Activated CD4-positive, CD25-positive, alpha-beta regulatory T cell treated with anti-CD3 and anti-CD28 coated beads, Interleukin-2, amount 50 U/mL, for 72 hours (primary cell): ENCODE measurements at regions not wholly inside any gene's neighbourhood (a gene's known extent, or its start where the extent isn't known, plus 50 kb on each side); places are given as distances from the start of the nearest gene placed in this dataset.

Experiments used
- DNase-seq: peaks from one replicate; pipeline ENCODE4 v3.0.0; 2021

DNA sequence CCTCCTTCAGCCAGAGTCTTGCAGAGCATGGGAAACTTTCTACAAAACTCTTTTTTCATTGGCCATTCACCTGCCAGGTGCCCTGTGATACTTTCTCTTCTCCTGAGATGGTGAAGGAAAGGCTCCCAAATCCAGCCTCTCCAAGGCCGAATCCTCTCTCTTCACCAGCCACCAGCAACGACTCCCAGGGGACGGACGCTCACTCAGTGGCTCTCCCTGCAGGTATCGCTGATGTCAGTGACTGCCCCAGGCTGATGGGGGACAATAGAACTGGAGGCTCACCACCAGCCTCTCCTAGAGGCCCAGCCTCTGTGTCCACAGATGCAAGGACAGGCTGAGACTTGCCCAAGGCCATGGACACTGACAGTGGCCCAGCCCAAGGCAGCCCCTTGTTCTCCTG, 204.1 kb downstream of the BCL11B start:
- DNase-seq = no peak

DNA sequence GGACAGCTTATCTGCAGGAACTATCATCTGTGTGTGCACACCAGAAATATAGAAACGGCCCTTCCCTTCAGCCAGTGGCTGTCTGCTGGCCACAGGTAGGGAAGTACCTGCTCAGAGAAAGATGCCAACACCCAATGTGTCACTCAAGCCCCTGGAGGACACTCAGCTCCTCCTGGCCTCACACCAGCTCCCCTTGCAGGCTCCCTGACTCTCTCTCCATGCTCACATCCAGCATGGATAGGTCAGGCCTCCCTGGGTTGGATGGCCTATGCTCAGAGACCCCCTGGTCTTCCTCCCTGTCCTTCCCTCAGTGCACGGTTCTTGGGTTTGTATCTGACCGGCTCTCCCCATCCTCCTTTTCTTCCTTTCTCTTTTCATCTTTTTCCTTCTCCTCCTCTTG, 202.1 kb downstream of the BCL11B start:
- DNase-seq = no peak

DNA sequence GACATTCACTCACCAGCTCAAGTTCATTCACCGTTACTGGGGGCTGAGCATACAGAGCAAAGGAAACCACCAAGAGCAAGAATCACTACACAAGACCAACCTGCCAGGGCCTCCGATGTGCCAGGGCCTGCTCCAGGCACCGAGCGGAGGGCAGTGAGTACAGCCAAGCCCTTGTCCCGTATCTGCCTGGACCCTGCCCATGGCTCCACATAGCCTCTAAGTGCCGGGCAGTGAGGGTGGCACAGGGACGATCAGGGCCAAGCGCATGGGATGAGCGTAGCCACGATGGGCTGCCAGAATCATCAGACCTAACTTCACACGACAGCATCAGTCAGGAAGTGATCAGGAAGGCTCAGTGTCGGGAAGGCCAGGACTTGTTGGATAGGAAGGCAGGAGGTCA, 199.6 kb downstream of the BCL11B start:
- no peak for DNase-seq

DNA sequence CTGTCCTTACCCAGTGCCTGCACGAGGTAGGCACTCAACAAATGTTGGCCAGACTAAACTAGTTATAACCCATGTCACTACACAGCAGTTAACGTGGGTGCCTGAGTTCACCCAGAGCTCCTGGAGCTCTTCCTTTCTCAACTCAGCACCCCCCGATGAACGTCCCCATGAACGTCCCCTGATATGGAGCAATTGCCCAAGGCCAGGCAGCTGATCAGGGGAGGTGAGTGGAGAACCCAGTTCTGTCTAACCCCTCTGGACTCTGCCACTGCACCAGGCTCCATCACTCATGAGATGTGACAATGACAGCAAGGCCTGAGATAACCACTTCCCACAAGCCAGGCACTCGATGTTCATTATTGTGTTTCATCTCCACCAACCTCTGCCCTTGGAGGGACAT, 199.0 kb downstream of the BCL11B start:
- no peak for DNase-seq

DNA sequence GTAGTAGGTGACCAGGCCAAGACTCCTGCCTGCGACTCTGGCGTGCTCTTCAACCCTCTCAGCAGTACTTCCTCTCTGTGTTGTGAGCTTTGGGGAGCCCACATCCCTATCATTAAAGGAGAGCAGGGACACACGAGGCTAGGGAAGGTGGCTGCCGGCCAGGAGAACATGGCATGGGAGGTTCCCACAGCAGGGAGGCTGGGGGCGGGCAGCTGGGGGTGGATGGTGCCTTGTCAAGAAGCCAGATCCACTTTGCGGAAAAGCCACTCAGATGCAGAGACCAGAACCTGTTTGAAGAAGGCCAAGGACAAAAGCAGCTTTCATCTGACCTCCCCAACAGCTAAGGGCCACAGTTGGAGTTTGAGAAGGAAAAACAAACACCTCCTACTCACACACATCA, 198.6 kb downstream of the BCL11B start:
- DNase-seq = no peak

DNA sequence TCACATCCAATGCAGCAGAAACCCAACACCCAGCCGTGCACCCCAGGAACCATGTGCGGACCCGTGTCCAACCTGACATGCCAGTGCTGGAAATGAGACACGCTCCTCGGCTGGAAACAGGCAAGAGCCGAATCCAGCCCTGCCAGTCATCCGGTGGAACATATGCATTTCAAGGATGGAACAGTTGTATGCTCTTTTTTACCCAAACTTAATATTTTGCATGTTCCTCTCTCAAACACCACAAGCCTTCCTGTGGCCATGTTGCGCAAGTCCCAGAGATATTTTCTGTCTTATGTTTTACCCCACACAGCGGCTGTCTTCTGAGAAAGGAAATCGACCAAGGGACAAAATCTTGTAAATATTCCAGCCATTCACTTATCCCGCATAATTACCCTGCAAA, 196.9 kb downstream of the BCL11B start:
- no peak for DNase-seq

DNA sequence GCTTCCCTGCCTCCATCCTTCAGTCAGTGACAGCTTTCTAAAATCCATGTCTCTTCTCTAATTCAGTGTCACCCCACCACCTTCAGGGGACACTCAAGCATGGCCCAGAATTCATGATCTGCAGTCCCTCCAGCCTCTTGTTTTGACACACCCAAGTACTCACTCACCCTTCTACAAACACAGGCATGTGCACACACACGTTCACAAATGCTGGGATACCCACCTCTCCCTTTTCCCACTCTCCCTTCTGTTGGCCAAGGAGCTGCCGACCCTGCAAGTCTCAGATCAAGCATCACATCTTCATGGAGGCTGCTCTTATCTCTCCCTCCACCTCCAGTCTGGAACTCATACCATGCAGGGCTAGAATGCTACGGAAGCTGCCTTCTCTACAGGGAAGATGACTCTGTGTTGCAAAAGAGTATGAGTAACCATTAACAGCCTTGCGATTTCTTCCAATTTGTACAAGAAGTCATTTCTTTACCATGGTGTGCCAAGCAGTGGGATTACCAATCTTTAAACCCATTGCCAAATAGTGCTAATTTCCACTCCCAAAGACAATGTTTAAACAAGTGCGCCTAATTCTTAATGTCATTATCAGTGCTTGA, 196.1 kb downstream of the BCL11B start:
- DNase-seq = no peak

DNA sequence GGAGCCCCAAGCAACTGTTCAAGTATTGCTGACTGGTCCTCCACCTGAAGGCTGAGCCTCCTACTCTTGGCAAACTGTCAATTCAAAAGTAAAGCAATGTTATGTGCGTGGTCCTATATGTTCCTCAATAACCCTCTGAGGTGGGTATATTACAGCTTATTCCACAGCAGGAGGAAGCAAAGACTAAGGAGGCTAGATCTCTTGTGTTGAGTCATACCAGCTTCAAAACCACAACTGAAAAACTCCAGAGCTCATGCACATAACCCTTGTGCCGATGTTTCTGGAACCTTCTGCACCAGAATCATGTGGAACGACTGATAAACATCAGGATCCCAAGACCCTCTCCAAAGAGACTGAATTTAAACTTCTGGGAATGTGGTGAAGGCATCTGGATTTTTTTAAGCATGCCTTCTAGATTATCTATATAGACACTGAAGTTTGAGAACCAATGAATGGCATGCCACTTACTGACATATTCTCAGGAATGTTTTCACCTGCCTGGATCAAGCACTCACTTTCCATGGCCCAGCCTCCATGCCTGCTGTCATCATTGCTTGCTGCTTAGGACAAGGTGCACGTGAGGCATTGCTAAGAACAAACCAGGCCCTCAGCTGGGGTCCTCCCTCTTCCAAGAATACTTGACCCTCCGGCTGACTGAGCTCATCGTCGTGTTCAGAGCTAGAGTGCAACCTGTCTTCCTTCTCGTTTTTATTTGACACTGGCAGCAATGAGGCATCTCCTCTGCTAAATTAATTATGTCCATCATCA, 194.7 kb downstream of the BCL11B start:
- DNase-seq = no peak

DNA sequence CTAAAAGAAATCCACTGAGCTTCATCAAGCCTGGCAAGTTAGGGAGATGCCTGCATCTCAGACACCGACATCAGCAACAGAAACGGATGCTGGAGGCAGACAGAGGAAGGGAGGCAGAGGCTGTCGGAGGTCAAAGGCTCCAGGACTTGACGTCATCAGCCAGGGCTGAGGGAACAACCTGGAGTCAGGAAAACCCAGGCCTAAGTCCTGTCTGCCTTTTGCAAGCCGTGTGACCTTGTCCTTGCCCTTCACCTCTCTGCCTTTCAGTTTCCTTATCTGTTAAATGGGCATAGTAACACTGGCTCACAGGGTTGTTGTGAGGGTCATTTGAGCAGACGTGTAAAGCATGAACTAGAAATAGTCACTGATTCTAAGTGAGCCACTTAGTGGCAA, 194.2 kb downstream of the BCL11B start:
- no peak for DNase-seq

DNA sequence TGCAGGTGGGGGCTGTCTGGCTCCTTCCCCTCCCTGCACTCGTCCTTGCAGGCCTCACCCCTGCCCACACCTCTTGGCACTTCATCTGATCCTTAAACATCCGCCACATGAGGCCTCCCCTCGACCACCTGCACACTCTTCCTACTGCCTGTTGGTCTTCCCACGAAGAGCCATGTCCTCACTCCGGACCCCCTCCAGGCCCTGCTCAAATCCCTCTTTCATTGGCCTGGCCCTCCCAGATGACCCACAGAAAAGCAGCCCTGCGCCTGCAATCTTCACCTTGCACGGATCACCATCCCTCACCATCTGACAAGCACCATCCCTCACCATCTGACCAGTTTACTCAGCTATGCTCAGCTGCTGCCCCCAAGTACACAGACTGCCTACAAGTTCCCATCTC, 193.6 kb downstream of the BCL11B start:
- no peak for DNase-seq

DNA sequence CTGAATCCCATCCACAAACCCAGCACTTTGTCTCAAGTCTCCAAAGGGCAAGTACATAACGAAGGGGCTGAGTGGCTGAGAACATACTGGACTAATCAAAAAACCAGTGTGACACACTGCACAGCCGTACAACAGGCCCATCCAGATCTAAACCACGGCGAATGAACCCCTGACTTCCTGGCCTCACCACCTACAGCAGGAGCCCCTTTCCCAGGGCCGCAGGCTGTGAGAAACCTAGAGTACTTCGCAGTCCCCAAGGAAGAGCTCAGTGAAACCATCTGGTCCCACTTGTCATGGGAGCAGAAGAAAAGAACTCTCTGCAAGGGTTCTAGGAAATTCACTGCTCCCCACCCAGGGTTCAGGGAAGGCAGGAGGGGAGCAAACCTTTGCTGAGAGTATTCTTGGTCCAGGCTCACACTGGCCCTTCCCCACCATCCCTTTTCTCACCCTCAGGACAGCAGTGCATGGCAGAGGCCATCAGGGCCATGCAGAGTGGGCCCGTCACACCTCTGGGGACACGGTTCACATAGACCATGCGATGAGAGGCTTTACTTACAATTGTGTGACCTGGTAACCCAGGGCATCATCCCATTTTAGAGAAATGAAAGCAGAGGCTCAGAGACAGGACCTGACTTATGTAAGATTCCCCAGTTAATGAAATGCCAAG, 192.8 kb downstream of the BCL11B start:
- DNase-seq = no peak

DNA sequence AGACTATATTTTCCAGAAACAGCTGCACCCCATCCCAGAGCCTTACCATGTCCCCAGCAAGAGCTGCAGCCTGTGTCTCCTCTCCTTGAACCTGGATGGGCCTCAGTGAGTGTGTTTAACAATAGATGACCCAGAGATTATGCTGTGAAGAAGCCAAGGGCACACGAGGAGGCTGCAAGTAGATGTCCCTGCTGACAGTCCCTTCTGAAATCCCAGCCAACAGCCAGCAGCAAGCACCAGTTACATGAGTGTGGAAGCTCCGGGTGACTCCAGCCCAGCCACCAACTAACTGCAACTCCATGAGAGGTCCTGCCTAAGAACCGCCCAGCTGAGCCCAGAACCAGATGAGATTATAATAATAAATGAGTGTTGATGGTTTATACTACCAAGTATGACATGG, 191.7 kb downstream of the BCL11B start:
- no peak for DNase-seq

DNA sequence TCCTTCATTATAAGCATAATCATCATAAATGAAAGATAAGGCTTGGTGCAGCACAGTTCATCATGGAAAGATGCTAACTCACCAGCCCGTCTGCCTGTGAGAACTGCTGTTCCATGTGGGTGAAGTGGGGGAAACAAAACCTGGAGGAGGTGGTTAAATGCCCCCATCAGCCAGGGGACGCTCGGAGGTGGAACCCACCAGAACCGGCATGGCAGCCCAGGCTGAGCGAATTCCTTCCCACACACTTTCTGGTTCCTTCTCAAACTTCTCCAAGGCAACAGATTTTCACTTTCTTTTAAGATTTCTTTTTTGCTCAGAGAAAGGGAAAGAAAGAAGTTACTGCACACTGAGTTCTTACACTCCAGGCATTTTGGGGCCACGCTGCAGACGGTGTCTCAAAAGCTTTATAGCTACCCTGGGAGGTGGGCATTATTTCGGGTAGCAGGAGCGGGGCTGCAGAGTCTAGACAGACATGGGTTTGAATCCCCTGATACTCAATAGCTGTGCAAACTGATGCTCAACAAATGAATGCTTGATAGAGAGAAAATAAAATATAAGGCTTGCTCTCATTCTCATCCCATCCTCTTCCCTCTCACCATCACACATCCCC, 190.7 kb downstream of the BCL11B start:
- DNase-seq = no peak

DNA sequence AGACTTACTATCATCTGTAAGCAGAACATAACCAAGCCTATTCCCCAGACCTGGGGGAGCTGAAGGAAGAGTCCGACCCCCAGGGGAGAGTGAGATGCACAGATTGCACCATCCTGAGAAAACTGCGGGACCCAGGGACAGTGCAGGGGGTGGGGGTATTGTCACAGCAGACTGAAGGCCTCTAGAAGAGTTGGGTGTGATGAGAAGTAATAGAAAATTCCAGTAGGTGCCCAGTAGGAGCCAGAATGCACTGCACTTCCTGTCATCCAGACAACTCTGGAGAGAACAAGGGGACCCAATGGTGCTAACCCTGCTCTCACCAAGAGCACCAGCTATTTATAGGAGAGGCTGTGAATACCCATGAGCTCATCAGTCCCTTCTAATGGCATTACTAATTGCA, 190.1 kb downstream of the BCL11B start:
- no peak for DNase-seq

DNA sequence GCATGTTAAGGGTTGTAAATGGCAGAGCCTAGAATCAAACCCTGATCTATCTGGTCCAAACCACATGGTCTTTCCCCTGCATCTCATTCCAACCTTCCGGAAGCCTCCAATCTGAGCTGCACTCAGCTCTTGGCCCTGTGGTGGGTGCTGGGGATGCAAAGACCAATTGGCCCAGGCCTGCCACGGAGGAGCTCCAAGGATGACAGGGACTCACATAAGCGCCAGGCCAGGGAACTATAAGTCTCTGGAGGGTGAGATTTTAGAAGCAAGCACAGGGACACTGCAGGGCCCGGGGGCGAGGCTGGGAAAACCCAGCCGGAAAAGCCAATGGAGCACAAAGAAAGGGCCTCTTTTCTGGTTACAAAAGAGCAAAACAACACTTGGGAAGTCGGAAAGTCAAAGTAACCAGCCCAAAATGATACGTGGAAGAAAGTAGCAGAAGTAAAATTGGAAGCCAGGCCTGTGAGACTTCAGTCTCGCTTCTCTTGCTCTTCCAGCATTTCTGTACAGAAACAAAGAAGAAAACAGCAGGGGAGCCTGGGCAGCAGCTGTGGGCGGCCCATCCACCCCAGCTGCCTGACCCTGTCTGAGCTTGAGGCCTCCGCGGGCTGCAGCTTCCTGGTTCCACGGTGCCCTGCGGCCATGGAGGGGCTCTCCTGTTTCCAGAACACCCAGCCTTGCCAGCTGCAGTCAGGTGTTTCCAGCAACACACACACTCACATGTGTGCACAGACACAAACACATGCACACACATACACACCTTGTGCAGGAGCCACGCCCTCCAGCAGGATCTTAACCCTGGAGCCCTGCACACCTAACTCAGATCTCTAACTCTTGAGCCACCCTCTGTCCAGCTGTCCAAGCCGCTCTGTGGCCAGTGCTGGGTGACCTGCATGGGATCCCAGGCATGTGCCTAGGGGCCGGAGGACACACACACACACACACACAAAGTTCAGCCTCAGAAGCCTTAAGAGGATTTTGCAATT, 178.2 kb downstream of the BCL11B start:
- no peak for DNase-seq

DNA sequence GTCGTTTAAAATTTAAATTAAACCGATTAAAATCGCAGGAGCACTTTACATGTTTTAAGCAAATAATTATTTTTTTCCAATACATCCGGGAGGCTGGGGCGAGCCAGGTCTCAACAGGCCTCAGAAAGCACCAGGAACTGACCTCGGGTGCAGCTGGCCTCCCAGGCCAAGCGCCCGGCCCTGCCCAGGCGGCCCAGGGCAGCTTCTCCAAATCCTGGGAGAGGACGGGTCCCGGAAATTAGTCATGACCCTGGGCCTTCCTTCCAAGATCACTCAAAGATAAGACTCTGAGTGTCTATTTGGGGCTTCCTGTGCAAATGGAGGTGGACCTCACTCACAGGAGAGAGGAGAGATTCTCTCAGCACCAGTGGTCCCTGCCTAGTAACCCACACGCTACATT, 177.1 kb downstream of the BCL11B start:
- DNase-seq = no peak

DNA sequence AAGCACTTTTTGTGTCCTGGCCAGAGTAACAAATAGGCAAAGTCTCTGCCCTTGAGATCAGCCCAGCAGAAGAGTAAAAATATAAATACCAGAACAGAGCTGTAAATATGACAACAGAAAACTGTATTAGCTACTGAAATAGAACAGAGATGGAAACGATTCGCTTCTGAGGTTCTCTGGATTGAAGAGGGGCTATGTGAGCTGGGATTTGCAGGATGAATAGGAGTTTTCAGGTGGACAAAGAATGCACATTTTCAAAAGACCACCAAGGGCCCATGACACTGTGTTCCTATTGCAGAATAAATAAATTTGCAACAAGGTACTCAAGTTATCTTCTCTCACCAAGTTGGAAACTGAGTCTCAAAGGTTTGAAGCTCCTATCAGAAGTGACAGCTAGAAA, 176.6 kb downstream of the BCL11B start:
- no peak for DNase-seq

DNA sequence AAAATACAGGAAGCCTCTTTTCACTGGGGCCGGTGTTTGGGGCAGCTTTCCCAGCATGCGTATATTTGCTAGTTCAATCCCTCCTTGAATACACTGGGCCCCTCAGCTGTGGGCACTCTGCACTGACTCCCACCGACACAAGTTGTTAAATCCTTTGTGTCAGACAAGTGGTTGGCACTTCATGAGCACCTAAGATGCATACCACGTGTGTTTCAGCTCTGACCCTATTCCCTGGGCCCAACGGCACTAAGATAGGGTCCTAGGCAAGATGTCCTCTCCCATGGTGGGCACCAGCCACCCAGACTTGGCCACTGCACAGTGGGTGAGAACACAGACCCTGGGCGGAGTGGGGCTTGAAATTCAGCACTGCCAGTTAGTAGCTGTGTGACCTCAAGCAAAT, 173.8 kb downstream of the BCL11B start:
- no peak for DNase-seq

DNA sequence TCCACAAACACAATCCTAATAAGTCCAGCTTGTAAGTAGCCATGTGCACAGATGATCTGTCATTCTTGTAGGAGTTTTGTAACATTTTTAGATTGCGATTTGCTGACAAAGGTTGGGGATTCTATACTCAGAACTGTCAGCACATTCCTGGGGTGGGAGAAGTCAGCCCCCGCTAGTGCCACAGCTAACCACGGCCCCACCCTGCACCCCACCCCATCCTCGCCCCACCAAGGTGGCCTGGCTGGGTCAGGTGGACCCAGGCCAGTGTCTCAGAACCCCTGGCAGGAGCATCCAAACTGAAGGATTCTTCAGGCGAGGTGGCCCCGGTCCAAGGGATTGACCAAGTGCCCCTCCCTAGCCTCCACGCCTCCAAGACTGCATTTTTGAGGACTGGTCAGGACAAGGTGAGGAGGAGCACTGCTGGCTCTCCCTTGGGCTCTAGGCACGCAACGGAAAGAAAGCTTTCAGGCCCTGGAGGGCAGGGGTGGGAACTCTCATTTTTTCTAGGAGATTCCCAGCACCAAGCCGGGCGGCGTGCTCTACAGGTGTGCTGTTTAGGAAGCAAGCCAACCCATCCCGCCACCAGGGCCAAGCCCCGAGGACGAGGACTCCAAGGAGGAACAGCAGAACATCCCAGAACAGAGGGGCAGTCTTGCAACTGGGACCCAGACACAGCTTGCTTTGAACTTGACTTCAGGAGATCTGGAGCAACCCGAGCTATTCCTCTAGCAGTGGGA, 172.8 kb downstream of the BCL11B start:
- no peak for DNase-seq

DNA sequence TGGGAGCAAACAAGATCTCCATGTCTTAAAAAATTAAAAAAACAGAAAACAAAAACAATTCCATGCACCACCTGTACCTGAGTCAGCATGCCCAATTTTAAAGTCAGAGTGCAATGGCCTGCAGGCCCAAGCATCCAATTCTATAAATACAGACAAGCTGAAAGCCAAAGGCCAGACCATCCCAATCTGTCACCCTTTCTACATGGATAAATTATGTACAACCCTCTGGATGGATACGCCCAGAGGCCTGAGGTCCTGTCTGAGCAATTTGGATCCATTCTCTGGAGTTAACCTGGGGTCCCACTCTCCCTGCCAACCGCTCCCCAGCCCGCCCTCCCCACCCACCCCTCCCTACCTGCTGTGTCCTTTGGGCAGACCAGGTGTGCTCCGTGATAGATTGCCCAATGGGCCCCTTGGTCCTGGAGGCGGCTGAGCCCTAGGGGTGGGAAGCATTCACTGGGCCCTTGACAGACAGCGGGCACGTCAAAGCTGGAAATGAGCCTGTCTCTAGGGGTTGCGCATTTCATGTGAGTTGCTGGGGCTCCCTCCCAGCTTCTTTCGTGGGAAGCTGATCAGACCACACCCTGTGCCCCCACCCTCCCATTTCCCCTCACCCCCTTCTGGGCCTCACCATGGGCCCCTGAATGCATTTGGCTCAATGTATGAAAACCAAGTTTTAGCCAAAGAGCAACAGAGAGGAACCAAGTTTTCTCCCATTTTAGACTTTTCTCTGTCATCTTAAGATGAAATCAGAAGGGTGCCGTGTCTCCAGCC, 171.3 kb downstream of the BCL11B start:
- no peak for DNase-seq

DNA sequence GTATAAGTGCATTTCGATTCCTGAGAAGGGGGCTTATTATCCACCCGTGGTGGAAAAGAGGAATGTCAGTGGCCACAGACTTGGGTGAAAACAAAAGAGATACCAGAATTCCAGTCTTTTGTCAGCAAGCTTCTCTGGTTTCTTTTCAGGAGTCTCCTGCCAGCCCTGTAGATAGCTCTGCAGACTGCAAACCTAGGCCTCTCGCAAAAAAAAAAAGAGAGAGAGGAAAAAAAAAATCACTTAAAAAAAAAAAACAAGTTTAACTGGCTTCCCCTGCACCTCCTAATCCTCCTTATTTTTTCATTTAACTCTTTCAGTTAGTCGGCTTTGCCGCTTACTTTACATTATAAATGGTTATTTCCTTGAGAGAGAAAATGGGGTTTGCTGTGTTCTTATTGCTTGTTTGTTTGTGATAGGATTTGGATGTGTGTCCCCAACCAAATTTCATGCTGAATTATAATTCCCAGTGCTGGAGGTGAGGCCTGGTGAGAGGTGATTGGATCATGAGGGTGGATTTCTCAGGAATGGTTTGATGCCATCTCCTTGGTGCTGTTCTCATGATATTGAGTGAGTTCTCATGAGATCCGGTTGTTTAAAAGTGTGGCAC, 170.0 kb downstream of the BCL11B start:
- DNase-seq = no peak
